ENCODE measurements at regions not wholly inside any gene's neighbourhood (a gene's known extent, or its start where the extent isn't known, plus 50 kb on each side); places are given as distances from the start of the nearest gene placed in this dataset.

GRCh38 chr3:117149584-117149983 is 440.0 kb downstream of the TUSC7 start:
- TF ChIP-seq, protein P1, sequence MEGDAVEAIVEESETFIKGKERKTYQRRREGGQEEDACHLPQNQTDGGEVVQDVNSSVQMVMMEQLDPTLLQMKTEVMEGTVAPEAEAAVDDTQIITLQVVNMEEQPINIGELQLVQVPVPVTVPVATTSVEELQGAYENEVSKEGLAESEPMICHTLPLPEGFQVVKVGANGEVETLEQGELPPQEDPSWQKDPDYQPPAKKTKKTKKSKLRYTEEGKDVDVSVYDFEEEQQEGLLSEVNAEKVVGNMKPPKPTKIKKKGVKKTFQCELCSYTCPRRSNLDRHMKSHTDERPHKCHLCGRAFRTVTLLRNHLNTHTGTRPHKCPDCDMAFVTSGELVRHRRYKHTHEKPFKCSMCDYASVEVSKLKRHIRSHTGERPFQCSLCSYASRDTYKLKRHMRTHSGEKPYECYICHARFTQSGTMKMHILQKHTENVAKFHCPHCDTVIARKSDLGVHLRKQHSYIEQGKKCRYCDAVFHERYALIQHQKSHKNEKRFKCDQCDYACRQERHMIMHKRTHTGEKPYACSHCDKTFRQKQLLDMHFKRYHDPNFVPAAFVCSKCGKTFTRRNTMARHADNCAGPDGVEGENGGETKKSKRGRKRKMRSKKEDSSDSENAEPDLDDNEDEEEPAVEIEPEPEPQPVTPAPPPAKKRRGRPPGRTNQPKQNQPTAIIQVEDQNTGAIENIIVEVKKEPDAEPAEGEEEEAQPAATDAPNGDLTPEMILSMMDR (IDR thresholded peaks at IDR 0.05), result no peak
- no peak for TF ChIP-seq POLR2A (IDR thresholded peaks at IDR 0.05)

Data from lower leg skin (tissue), 3 donors.